ENCODE measurements at regions not wholly inside any gene's neighbourhood (a gene's known extent, or its start where the extent isn't known, plus 50 kb on each side); places are given as distances from the start of the nearest gene placed in this dataset.
"Not testable (repeated sequence)": the region's sequence is repeated elsewhere in the genome, so short reads cannot be mapped to it uniquely, and the experiment has no call there.

DNA sequence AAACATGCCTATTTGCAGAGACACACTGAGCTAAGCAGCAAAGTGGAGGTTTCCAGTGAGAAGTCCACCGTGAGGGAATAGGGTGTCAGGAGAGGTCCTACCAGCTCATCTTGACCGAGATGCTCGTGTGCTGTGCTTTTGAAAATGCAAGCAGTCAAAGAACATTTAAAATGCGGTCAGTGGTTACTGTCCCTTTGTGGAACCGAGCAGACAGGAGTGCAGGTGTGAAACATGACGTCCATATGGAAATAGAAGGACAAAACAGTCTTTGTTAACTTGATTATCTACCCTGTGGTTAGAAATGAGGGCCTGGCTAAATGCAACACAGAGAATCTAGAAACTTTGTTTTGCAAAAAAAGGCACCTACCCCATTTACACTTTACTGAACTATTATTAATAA, 473.3 kb downstream of the SPATA31A6 start:
- not testable (repeated sequence) for DNase-seq (ENCODE audit: low read depth)

DNA sequence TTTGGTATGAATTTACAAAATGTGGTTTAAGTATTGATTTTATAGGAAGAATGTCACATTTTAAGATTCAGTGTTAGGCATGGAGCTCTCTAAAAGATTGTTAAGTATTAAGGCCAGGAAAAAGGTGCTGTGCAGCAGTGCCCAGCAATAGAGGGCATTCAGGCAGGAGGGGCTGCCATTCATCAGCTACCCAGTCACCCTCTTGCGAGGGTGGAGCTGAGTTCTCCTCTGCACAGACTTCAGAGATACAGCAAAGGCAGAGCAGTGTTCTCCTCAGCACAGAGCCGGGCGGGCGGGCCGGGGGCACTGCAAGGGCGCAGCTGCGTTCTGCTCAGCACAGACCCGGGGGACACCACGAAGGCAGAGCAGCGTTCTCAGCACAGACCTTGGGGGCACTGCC, 474.0 kb downstream of the SPATA31A6 start:
- not testable (repeated sequence) for DNase-seq (ENCODE audit: low read depth)

DNA sequence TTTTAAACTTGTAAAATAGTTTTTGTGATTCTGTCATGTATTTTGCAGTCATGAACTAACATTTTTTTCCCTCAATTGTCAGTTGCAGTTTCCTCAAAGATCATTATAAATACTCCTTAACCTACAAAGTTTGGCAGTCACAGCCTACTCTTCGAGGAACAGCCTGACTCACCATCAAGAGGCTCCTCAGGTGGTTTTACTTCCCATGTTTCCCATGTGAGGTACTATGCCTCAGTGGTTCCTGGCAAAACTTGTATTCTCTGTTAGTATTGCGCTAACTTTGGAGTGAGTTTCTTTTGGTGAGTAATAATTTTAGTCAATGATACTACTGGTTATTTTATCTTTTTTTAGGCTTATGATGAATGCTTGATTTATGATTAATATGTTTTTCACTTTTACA, 513.7 kb downstream of the SPATA31A6 start:
- DNase-seq (ENCODE audit: low read depth): not testable (repeated sequence)

DNA sequence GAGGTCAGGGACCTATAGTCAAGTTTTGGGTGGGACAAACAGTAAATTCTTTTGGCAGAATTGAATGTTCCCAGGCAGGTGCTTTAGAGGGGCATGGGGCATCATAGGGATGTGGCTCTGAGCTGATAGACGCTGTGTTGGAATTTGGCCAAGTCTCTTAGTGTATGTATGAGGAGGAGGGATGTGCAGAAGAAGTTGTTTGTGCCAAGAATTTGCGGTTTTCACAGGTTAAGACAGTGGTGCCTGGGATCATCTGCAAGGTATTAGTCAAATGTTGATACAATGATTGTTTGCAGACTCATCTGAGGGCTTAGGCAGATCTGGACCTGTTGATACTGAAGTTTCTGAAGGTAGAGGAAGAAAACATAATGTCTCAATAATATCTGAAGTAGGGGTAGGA, 519.4 kb downstream of the SPATA31A6 start:
- not testable (repeated sequence) for DNase-seq (ENCODE audit: low read depth)

DNA sequence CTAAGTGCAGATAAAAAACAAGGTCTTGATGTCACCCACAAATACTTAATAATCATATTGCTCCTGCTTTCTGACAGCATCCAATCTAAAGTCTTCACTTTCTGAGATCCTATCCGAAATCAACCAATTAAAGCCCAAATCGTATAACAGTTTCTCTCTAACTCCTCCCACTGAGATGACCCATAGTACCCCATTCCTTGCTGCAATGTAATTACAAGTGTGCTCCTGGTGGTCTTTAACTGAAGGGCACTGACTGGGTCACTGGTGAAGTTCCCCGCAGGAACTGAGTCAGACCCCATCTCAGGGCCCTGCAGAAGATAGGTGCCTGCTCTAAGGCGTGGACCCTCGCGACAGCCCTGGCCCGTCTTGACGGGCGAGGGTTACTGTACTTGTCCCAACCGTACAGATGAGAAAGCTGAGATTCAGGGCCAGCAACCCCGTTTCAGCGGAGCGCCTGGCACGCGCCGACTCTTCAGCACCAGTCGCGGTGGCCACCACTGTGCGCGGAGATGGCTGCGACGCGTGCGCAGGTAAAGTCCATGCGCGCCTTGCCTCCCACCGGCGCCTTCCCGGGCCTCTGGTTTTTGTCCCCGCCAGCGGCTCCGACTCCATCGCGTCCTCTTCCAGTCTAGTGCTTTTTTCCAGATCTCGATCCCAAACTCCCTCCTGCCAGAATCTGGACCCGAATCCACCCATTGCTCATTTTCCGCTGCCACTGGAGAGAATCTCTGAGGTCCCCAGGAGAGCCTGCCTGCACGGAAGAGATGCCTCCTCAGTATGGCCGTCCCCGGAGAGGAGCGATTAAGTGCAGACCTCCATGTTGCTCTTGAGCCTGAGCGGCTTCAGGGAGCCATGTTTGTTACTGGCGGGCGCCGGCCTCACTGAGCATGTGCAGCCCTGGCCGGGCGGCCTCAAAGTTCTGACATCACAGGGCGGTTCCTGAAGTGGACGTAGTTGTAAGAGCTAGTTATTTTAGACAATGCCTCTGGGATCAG, 541.7 kb downstream of the SPATA31A6 start:
- DNase-seq (ENCODE audit: low read depth): not testable (repeated sequence)

DNA sequence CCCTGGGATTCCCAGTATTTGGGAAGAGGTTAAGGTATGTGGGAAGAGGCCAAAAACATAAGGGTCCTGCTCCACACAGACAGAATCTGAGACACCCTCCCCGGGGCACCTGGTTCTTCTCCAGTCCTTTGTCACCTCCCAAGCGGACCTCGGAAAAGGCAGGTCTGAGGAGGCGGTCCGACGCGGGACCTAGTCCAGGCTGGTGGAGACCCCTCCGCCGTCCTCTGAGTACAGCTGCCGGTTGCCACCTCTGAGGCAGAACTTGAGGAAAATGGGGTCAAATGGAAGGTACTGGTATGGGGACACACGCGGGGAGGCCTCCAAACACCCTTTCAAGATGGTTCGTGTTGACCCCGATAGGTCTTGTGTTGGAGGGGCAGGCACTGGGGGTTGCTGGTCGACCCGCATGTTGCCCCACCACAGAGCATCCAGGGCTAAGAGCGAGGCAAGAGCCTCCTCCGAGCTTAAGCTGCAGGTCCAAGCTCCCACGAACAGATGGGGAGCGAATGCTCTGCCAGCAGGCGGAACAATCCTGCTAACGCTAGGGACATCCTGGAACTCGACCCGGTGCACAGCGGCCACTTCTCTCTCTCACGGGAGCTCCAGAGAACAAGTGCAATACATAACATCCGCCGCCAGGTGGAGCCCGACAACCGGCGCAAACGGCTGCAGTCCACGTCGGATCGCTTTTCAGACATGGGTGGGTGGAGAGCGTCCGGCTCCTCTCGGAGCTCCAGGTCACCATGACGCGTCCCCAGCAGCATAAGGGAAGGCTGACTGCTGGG, 559.8 kb downstream of the SPATA31A6 start:
- DNase-seq (ENCODE audit: low read depth): peak; percentile 23

DNA sequence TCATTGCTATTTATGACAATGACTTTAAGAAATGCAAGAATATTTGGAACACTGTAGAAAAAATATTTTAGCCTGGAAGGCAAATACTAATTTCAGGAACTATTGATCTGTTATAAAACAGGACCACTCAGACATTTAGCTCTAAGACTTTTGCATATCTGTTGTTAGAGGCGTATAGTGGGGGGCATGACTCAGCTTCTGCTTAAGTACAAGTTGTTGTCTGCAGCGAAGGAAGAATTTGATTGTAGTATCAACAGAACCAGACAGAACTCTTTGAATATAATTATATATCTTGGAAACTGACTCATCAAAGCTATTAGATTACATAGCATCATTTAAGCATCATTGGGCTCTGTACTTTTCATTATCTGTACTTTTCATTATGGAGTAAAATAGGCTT, 573.8 kb downstream of the SPATA31A6 start:
- not testable (repeated sequence) for DNase-seq (ENCODE audit: low read depth)

DNA sequence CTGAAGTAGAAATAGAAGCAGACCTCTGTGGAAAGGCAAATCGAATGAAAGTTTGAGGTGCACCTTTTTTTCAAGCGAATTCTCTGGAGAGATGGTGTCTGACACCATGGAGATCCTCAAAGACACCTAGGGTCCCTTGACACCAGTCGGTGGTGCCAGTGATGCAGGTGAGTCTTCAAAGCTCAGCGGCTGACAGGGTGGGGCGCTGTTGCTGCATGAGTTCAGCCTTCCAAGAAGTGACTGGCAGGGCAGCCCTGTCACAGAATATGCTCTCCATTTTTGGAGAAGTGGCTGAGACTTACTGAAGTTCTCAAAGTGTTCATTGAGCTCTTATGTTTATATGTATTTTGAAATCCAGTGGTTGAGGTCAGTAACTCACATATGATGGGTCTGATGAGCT, 575.9 kb downstream of the SPATA31A6 start:
- not testable (repeated sequence) for DNase-seq (ENCODE audit: low read depth)

DNA sequence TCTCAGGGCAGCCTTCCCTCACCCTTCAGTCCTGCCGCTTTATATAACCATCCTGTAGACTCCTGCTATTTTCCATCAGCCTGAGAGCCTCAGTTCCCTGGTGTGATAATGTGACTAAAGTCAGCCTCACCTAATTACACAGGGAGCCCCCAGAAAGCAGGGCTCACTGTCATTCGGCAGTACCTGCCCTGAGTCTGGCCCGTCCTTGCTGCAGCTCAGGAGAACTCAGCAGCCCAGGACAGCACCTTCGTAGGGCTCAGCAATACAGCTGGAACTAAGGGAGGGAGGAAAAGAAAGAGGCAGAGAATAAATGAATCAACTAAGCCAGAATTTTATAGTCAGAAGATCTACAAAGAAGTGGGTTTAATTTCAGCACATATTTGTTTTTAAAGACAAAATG, 598.7 kb downstream of the SPATA31A6 start:
- not testable (repeated sequence) for DNase-seq (ENCODE audit: low read depth)

DNA sequence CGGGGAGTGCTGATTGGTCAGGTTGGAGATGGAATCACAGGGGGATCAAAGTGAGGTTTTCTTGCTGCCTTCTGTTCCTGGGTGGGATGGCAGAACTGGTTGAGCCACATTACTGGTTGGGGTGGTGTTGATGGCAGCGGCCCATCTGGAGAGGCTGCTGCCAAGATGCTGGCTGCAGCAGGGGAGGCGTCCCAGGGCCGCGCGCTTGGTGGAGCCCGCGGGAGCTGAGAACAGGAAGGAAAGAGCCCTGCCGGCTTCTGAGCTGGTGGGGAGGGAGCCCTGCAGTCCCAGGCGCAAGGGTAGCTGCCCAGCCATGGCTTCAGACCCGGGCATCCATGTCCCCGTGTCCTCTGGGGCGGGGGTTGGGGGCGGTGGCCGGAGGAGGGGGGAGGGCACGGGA, 609.3 kb downstream of the SPATA31A6 start:
- DNase-seq (ENCODE audit: low read depth): not testable (repeated sequence)

DNA sequence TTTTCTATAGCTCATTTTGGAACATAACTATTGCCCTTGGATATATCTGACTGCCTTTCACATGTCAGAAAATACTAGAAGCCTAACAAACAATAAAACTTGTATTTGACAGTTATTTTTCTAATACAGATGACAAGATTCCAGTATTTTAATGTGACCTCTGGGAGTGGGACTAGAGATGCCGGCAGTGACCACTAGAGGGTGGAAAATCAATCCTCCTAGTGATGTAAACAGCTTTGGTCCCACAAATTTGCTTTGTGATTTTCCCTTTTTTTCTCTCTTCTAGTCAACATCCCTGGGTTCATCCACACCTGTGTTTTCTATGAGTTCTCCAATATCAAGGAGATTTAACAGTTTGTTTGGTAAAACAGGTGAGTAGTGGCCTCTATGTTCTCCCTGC, 615.1 kb downstream of the SPATA31A6 start:
- not testable (repeated sequence) for DNase-seq (ENCODE audit: low read depth)

DNA sequence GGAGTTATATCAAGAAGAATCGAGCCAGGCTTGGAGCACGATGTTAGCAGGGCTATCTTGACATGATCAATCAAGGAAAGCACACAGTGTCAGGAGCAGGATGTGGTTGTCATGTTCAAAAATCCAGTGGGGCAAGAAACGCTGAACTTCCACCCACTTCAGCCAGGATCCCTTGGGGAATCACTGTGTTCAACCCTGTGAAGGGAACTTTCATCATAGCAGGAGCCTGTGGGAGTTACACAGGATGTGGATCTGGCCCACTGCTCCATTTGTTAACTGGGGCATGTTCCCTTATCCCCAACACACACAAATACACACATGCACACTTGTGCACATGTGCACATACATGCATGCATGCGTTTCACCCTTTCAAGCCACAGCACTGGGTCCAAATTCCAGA, 619.3 kb downstream of the SPATA31A6 start:
- DNase-seq (ENCODE audit: low read depth): not testable (repeated sequence)

DNA sequence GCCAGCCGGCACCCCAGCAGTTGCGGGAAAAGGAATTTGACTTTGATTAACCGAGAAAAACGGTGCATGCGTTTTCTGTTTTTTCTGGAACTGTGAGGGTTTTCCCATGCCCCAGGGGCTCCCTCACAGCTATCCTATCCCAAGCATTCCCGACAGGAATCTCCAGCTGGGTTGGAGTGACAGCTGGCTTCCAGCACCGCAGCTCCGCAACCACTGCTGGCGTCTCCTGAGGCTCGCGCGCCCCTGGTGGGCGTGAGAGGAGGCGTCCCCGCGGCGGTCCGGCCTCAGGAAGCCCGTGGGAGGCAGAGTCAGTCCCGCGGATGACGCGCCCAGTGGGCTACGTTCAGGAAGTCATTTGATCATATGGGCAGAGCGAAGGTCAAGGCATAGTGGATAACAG, 623.2 kb downstream of the SPATA31A6 start:
- DNase-seq (ENCODE audit: low read depth): not testable (repeated sequence)

DNA sequence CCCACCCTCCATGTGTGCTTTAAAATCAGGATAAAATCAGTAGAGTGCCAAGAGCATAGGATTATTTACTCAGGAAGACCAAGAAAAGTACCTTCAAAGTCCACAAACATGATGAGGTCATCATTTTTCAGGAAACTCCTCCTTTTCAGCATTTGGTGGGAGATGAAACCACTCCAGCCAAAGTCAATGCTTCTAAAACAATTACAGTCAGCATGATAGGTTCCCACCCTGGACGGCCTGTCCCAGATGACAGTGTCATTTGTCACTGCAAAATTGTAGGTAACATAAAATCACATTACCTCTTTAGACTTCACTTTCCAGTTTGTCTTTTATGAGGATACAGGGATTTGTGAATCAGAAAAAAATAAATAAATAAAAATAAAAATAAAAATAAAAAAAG, 638.0 kb downstream of the SPATA31A6 start:
- DNase-seq (ENCODE audit: low read depth): not testable (repeated sequence)

DNA sequence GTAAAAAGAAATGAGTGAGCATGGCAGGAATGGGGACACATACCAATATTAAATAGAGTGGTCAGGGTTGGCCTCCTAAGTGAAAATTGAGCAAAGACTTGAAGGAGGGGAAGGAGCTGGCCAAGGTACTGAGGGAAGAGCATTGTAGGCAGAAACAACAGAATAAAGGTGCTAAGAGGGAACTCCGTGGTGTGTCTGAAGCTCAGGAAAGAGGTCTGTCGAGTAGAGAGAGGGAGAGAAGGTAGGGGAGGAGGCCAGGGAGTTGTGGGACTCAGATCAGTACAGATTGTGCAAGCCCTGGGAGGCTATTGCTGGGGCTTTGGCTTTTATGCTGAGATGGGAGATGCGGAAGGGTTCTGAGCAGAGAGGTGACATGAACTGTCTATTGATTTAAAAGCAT, 664.7 kb downstream of the SPATA31A6 start:
- not testable (repeated sequence) for DNase-seq (ENCODE audit: low read depth)

DNA sequence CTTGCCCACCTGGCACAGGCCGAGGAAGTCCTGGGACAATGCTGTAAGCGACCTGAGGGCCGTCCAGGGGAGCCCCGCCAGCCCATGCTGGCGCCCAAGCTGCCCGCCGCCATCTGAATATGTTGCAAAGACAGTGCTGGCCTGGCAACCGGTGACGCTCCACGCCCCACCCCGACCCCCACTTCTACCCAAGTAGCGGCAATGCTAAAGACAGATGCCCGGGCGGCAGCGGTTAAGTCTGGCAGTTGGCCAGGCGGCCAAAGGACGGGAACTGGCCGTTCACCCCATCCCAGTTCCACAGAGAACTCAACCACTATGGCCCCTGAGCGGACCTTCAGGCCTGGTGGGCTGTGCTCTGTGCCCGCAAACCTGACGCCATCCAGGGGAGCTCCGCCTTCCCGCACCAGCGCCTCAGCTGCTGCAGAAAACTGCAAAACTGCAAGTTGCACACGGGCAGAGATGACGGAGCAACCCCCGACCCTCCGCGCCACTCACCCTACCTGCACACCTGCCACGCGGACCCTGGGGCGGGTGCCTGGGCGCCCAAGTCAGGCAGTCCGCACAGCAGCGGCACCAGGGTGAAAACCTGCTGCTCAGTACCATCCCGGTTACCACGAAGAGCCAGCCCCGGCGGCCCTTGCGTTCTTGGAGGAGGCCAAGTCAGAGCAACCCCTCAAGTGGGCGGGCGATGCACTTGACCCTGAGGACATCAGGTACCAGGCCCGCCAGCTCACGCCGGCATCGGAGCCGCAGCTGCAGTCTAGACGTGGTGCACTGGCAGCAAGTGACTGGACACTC, 667.6 kb downstream of the SPATA31A6 start:
- DNase-seq (ENCODE audit: low read depth): not testable (repeated sequence)

DNA sequence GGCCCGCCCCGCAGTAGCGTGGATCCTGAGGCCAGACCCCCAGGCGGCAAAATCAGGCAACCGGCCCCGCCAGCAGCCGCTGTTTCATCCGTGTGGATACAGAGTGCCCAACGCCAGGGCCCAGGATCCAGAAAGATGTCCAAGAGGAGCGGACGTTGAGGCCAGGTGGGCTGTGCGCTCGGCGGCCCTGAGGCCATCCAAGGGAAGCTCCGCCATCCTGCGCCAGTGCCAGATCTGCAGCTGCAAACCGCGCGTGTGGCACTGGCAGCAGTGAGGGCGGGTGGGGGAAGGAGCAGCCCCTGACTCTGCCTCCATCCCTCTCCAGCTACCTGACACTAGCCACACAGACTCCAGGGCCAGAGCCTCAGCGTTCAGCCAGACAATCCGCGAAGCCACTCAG, 668.2 kb downstream of the SPATA31A6 start:
- not testable (repeated sequence) for DNase-seq (ENCODE audit: low read depth)

DNA sequence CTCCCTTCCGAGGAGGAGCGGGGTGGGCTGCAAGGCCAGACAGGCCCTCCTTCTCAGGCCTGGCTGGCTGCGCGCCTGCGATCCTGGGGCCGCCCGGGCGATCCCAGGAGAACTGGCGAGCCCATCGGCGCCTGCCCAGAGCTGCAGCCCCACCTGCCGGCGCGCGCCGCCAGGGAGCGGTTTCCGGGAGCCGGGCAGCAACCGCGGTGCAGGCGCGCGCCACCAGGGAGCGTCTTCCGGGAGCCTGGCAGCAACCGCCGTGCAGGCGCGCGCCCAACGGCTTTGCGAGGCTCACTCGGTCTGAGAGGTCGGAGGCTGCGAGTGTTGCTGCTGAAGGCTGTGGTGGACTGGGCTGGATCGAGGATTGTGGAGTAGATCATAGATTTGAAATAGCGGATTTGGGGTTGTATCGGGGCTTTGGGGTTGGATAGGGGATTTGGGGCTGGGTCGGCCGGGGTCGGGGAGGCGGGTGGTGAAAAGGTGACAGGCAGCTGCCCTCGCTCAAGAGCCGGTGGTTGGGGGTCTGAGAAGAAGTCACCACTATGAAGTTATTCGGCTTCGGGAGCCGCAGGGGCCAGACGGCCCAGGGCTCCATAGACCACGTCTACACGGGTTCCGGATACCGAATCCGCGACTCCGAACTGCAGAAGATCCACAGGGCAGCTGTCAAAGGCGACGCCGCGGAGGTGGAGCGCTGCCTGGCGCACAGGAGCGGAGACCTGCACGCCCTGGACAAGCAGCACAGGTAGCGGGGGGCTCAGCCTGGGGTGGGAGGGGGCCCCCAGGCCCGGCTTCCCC, 668.9 kb downstream of the SPATA31A6 start:
- DNase-seq (ENCODE audit: low read depth): not testable (repeated sequence)

DNA sequence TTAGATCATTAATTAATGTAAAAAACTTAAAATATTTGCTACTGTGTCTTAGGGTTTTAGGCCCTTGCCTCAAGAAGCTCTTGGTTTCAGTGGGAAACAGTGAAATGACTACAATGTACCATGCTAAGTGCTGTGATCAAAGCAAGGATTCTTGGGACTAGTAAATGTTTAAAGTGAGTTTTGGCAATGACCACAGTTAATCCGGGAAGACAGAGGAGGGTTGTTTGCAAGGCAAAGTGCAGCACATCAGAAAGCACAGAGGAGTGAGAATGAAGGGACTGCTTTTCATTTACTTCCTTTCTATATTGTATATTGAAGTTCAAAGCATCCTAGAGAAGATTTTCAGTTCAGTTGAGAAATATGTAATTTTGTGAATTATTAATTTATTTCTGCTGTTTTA, 676.7 kb downstream of the SPATA31A6 start:
- not testable (repeated sequence) for DNase-seq (ENCODE audit: low read depth)

DNA sequence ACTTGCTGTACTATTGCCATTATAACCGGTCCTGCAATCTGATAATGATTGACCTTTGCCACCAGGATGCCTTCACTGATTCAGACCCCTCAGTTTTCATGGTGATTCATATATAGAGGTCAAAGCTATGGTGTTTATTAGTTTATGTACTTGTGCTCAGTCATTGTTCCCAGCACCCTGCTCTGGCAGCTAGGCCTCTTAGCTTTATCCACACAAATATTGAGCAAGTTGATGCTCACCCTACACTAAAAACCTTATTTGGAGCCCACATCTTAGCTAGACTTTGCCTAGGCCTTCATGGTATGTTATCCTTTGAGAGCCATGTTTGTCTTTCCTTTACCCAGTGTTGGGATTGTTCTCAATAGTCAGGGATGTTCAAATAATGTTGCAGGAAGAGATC, 679.0 kb downstream of the SPATA31A6 start:
- DNase-seq (ENCODE audit: low read depth): not testable (repeated sequence)

Data from stimulated activated CD8-positive, alpha-beta memory T cell treated with anti-CD3 and anti-CD28 coated beads, Interleukin-12 subunit alpha, Interleukin-12 subunit beta, amount 100 ng/mL, for 1 hour (primary cell).